GM12892 (cell line): ENCODE measurements at regions not wholly inside any gene's neighbourhood (a gene's known extent, or its start where the extent isn't known, plus 50 kb on each side); places are given as distances from the start of the nearest gene placed in this dataset.

ENCODE experiments used
- POLR2A ChIP-seq: IDR thresholded peaks from 2 replicates; pipeline ENCODE4 v1.6.1; 2011; ENCODE audit warnings: low read depth, low read length, control low read depth
- POLR2AphosphoS5 ChIP-seq: IDR thresholded peaks from 2 replicates; pipeline ENCODE4 v1.6.1; 2011; ENCODE audit warnings: low read depth, low read length, control low read depth
- TAF1 ChIP-seq: IDR thresholded peaks from 2 replicates; pipeline ENCODE4 v1.6.1; 2011; ENCODE audit warnings: low read depth, mild to moderate bottlenecking, control low read depth, low read length, borderline replicate concordance

GRCh38 chr1:195097316-195097715 lies 1510.9 kb downstream of the KCNT2 start:
- no peak for TF ChIP-seq POLR2A
- TF ChIP-seq POLR2AphosphoS5: no peak
- TF ChIP-seq TAF1: no peak
